GM21786 (cell line): ENCODE measurements at regions not wholly inside any gene's neighbourhood (a gene's known extent, or its start where the extent isn't known, plus 50 kb on each side); places are given as distances from the start of the nearest gene placed in this dataset.
A peak's percentile ranks its signal among the peaks of the same experiment; 100 is the strongest.
"Not testable (repeated sequence)": the region's sequence is repeated elsewhere in the genome, so short reads cannot be mapped to it uniquely, and the experiment has no call there.

Experiments used
- ATAC-seq: cut with Tn5 transposase; IDR thresholded peaks from one replicate; pipeline ENCODE4 v1.9.1; 2021; ENCODE audit not compliant: unreplicated experiment

DNA sequence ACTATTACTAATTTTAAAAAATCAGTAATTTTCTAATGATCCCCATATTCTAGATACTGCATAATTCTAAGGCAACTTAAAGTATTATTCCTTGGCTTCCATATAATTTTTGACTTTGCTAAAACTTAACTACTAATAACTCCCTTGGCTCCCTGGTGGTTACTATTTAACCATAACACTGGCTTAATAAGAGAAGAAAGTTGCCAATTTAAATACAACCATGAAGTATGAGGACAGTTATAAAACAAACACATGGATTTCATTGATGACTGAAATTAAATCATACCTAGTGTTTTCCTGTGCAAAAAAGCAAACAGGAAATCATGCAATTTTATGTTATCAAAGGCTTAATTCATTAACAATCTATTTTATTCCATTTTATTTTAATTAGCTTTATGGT lies 1073.9 kb downstream of the GRM8 start:
- ATAC-seq: no peak

- no peak for ATAC-seq
Measured at GRCh38 chr7:126177782-126178181, 1075.0 kb downstream of the GRM8 start.

- no peak for ATAC-seq
Measured at GRCh38 chr7:126166645-126167044, 1086.1 kb downstream of the GRM8 start.

DNA sequence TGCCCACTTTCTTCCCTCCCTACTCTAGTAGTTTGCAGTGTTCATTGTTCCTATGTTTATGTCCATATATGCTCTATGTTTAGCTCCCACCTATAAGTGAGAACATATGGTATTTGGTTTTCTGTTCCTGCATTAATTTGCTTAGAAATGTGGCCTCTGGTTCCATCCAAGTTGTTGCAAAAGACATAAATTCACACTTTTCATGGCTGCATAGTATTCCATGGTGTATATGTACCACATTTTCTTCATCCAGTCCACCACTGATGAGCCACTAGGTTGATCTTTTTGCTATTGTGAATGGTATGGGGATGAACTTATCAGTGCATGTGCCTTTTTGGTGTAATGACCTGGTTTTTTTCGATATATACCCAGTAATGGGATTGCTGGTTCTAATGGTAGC lies 1089.1 kb downstream of the GRM8 start:
- no peak for ATAC-seq

DNA sequence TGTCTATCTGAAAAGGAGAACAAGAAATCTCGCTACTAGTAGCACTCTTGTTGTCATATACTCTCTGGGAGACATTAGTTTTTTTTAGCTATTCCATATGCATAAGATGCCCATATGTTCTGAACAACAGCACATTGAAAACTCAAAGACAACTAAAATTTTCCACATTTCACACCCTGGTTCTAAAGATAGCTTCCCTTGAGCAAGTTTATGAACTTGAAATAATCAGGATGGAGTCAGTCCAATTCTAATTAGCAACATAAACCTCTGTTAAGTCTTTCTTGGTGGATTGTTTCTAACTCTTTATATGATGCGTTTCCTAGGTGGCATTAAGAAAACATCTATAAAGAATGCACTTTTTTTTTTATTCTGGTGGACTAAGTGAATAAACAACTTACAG lies 1095.3 kb downstream of the GRM8 start:
- ATAC-seq: no peak

GRCh38 chr7:126150278-126150958 lies 1102.3 kb downstream of the GRM8 start:
- no peak for ATAC-seq

GRCh38 chr7:126140858-126141466 lies 1111.8 kb downstream of the GRM8 start:
- no peak for ATAC-seq

- ATAC-seq: no peak
Measured at GRCh38 chr7:126119981-126120380, 1132.8 kb downstream of the GRM8 start.

DNA sequence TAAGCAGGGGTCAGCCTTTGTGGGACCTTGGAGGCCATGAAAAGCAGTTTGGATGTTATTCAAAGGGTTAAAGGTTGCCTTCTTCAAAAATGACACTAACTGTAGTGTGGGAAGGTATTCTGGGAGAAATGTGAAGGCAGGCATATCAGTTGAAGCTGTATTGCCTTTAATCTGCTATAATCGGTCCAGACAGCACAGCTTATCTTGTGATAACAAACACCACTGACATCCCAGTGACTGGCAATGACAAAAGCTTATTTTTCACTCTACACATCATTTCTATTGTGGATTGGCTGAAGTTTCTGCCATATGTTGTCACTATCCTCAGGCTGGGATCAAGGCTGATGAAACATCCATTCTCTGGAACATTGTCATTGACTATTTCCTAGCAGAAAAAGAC lies 1149.2 kb downstream of the GRM8 start:
- ATAC-seq: no peak

DNA sequence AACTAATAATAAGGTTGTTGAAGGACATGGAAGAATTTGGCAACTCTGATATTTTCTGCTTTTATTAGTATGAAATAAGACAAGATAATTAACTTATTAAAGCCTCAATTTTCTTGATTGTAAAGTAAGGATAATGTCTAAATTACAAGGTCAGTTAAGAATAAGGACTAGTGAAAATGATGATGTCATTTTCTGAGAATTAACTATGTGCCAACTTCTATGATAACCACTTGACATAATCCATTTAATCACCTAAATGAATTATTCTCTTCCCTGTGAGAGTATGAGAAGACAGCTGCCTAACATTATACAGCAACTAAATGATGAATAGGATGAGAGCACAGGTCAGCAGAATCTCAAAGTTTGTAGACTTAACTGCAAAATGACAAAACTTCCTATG lies 1153.4 kb upstream of the POT1 start:
- no peak for ATAC-seq

DNA sequence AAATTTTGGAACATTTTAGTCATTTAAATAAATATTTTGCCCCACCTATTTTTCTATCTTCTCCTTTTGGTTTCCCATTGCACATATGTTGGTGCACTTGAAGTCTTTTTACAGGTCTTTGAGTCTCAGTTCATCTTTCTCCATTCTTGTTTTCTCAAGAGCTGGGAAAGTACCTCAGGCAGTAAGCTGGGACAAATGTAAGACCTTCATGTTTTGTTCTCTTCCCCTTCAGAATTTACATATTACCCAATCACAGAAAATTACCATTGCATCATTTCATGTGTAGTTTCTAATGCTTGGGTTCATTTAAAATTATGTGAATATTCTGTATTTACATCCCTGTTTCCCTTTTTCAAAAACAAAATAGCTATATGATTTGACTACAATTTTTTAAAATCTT lies 1150.0 kb upstream of the POT1 start:
- peak; percentile 87 for ATAC-seq

DNA sequence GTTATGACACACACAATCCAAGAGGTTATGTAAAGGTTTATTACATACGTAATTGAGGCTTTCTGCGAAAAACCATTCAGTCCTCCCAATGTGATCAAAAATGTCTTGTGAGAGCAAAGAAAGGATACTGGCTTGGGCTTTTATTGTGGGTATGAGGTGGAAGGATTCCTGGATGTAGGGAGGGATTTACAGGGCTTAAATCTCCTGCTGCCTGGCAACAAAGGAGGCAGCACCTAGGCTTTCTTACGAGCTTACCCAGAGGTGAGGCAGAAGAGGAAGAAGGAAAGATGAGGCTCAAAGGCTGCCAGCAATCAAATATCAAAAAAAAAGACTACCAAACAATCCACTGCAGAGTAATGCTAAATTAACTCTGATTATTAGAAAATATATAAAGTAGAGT lies 1149.5 kb upstream of the POT1 start:
- ATAC-seq: peak; percentile 23

GRCh38 chr7:126065766-126066165 lies 1136.1 kb upstream of the POT1 start:
- no peak for ATAC-seq

- no peak for ATAC-seq
Measured at GRCh38 chr7:126057979-126058378, 1128.4 kb upstream of the POT1 start.

- not testable (repeated sequence) for ATAC-seq
Measured at GRCh38 chr7:126056613-126057012, 1127.0 kb upstream of the POT1 start.

DNA sequence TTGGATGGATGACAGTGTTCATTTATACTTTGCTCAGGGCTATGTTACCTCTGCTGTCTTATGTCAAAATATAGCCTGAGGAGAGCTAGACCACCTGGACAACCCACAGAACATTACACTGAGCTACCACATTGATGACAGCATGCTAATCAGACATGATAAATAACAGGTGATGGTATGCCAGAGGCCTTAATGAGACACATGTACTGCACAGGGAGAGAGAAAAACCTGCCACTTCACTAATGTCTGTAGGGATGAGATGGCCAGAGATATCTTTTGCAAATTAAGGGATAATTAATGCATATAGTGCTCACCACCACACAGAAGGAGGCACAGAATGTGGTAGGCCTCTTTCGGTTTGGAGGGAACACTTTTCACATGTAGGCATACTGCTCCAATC lies 1122.6 kb upstream of the POT1 start:
- no peak for ATAC-seq

DNA sequence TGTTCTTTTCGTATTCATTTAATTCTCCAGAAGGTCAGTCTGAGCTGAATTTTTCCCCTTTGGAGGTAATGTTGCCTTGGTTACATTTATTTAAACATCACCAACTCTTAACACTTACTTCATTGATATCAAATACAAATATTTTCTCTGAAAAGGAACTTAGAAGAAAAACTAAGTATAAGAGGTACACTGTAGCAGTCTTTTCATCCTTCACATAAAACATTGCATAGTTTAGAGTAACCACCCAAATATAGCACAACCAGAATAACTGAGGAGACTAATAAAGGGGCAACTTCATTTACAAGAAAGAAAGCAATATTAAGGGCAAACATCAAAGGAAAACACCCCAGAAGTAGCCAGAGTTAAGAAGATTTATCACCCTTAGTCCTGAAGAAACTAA lies 1115.0 kb upstream of the POT1 start:
- ATAC-seq: no peak

DNA sequence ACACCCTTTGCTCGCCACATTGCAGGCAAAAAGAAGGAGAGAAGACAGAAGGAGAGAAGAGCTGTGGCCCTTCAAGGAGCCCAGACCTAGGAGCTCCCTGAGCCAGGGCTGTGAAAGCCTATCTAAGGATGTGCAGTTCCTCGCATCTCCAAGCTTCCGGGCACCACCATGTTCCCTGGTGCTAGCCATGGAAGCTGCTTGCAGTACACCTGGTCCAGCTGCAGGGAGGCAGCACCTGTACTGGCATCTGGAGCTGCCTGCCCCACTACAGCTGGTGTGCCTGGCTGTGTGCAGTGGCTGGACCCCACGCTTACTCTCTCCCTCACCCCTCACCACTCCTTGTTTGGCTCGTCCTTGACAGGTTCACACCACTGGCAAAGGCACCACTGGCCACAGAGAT lies 1111.8 kb upstream of the POT1 start:
- no peak for ATAC-seq

- ATAC-seq: no peak
Measured at GRCh38 chr7:126040114-126041045, 1110.8 kb upstream of the POT1 start.

DNA sequence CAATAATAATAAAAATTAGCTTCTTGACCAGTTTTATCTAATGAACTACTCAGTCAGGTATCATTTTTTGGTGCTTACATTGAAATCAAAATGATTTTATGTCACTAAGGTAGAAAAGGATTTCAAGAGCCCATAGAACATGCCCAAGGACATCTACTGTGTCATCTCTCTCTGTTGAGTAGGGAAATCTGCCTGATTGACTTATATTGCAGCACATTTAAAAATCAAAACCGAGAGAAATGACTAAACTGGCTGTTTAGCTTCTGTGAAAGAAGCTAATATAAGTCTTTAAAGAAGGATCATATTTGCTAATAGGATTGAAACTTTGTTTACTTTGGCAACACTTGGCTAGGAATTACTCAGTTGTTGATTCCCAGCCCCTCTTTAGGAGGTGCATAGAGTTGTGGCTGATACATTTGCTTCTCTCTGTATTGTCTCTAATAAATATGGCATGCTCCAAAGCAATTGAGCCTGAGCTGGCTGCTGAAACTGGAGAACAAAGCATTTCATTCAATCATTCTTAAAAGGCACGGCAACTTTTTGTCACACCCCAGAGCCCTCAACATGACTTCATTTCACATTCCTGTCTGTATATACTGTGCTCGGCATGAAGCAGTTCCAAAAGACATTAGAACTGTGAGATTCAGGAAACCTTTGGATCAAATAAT lies 1096.9 kb upstream of the POT1 start:
- ATAC-seq: no peak

DNA sequence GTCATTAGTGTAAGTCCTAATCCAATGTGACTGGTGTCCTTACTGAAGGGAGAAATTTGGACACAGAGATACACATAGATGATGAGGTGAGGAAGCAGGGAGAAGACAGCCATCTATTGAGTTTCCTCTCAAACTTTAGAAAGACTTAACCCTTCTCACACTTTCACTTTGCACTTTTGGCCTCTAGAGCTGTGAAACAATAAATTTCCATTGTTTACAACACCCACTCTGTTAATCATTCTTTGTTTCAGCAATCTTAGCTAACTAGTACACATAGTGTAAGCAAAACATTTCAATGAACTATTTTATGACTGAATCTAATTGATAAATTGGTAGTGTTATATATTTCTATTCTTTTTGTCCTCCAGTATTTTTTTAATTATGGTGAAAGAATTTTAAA lies 1092.8 kb upstream of the POT1 start:
- ATAC-seq: no peak
